ENCODE measurements at regions not wholly inside any gene's neighbourhood (a gene's known extent, or its start where the extent isn't known, plus 50 kb on each side); places are given as distances from the start of the nearest gene placed in this dataset.
A peak's percentile ranks its signal among the peaks of the same experiment; 100 is the strongest.
"Not testable (repeated sequence)": the region's sequence is repeated elsewhere in the genome, so short reads cannot be mapped to it uniquely, and the experiment has no call there.

DNA sequence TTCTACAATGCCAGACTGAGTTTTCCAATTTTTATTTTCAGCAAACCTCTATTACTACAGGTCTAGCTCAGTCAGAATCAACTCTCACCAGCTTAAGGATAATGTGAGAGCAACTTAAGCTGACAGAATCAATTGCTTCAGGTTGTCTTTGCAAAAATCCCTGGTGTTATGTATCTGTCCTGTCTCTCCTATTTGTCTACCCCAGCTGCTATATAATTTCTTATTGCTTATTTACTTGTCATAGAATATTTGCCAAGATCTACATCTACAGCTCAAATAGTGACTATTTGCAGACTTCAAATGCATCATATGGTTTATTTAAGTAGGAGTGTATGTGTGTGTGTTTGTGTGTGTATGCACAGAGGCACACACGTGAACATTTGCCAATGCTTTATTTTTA is 54.1 kb downstream of the FOXG1 start:
- DNase-seq, result no peak

DNA sequence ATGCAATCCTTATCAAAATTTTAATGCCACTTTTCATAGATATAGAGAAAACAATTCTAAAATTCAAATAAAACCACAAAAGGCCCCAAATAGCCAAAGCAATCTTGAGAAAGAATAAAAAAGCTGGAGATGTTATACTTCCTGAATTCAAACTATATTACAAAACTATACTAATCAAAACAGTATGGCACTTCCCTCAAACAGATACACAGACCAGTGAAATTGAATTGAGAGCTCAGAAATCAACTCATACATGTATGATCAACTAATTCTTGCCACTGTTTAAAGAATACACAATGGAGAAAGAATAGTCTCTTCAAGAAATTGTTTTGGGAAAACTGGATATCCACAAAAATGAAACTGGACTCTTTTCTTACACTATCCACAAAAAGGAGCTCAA is 55.4 kb downstream of the FOXG1 start:
- DNase-seq, result no peak

DNA sequence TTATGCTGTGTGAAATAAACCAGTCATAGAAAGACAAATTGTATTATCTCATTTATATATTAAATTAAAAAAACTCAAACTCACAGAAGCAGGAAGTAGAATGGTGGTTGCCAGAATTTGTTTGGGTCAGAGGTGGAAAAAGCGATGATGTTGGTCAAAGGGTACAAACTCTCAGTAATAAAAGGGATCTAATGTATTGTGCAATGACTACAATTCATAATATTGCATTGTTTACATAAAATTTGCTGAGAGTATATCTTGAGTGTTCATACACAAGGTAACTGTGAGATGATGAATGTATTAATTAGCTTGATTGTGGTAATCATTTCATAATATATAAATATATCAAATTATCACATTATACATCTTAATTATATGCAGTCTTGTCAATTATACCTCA is 56.7 kb downstream of the FOXG1 start:
- no peak for DNase-seq

DNA sequence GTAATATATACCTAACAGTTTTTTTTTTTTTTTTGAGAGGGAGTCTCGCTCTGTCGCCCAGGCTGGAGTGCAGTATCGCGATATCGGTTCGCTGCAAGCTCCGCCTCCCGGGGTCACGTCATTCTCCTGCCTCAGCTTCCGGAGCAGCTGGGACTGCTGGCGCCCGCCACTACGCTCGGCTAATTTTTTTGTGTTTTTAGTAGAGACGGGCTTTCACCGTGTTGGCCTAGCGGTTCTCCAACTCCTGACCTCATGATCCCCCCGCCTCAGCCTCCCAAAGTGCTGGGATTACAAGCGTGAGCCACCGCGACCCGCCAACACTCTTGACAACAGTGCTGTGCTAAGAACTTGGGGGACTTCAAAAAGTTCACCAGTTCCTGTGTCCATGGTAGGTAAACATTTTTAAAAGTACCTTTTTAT is 63.5 kb downstream of the FOXG1 start:
- DNase-seq, result no peak

DNA sequence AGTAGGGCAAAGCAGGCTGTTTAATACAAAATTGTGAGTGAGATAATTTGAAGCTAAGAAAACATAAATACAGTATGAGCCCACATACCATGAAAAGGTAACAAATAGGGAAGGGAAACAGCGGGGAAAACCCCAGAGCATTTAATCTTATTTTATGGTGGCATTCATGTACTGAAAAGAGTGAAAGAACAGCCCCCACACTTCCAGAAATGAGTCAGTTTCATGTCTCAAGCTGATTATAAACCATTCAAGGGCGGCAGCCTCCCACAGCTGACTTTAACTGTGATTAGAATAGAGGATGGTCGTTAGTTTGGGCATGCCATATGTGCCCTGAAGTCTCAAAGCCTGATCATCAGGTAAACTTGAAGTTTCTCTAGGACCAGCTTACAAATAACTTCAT is 64.5 kb downstream of the FOXG1 start:
- DNase-seq, result no peak

DNA sequence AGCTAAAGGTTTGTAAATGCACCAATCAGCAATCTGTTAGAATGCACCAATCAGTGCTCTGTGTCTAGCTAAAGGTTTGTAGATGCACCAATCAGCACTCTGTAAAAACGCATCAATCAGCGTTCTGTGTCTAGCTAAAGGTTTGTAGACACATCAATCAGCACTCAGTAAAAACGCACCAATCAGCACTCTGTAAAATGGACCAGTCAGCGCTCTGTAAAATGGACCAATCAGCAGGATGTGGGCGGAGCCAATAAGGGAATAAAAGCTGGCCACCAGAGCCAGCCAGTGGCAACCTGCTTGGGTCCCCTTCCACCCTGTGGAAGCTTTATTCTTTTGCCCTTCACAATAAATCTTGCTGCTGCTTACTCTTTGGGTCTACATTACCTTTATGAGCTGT is 76.0 kb downstream of the FOXG1 start:
- DNase-seq, result not testable (repeated sequence)

DNA sequence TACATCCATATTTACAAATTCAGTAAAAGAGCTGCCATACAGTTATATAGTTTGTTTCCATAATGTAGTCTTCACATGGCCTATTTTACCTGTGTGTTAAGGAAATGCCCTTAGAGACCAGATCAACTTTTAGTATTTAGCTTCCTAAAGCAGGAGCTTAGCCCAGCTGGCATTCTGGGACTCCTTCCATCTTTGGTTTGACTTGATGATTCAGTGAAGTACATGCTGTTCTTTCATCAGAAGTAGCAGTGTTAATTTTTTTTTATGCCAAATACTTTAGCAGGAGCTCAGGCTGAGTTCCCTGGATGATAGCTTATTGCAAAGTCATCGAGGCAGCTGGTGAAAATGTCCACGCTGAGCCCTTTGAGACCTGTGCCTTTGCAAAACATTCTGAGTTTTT is 101.0 kb downstream of the FOXG1 start:
- DNase-seq, result no peak

DNA sequence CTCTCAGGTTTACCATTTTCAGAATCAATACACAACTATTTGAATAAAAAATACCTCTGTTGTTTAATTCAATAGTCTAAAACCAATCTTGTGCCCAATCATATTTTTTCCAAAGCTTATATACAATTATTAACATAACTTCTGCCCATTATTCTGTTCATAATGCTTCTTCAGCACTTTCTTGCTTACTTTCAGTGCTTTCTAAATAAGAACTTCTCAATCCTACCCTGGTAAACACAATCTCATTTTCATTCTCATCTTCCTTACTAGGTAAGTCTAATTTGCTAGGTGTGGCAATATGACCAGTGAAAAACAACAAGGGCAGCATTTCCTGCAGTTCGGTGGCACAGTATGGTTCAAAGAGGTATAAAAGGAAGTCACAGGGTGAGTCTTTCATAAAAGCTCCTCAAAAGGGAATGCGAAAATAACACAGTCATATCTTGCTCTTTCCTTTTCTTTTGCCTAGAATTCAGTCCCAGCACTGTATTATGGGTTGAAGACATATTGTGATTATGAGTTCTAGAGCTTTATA is 103.5 kb downstream of the FOXG1 start:
- DNase-seq, result no peak

DNA sequence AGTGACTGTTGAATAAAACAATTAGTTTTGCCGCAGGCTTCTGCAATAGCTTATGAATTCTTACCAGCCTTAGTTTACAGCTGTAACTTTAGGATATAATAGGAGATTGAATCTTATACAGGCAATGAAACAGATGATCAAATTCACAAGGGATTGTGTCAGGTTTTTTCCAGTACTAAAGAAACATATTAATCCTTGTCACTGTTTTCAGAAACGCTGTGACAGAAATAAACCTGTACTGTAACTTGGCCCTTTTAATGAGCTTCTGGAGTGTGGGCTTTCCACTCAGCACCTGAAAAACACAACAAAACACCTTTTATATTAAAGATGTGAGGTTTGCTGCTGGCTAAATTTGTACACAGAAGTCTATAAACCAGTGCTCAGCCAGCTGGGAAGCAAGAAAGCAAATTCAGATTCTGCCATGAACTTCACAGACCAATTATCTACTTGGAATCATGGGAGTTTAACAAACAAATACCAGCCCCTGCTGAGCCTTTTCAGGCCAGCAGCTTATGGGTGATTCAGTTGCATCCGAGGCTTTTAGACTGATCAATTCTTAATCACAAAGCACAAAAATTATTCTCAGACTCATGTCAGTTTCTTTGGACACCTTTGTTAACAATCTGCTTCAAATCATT is 109.5 kb downstream of the FOXG1 start:
- DNase-seq, result peak; percentile 83 to 93

DNA sequence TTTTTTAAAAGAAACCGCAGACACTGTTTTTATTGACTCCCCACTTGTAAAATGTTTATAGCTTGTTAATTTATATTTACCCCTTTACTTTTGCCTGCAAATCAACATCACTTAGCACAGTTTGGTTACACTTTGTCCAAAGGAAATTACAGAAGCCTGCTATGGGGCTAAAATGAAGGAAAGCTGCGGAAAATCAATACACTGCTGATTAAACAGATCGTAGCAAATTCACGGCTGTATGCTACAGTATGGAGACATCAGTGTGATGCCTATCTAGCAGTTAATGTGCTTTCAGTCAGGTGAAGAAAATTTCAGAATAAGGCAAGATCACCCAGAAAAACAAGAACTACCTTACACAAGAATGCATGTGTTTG is 110.0 kb downstream of the FOXG1 start:
- DNase-seq, result peak; percentile 83 to 93

DNA sequence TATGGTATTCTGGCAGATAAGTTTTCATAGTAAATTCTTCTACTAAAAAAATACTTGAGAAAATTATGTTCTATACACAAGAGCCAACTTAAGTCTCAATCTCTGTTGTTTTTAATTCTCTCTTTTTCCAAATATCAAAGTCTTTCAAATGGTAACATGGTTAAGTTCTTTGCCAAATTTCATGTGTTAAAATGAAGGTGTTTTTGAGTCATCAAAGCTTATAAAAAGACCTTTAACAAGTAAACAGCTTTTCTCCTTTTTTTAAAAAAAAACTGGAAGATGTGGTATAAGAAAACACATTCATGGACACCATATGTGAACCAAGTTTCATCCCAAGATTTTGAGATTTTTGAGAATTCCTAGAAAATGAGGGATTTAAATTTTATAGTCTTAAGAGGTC is 111.3 kb downstream of the FOXG1 start:
- no peak for DNase-seq

DNA sequence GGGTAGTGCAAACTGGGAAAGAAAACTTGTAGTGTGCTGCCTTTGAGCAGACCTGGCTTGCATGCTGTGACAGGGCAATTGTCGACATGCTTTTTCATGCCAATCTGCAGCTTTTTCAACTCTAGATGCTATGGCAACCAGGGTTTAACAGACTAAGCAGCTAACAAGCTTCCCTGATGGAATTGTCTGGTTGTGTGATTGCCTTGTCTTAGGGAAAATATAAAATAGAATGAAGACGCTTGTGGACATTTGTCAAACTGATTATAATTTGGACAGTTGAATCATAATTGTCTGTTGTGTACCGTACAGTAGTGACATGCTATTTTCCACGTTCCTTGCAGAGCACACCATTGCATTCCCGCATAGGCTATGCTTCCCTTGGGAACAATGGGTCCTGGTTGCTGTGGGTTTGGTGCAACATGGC is 113.0 kb downstream of the FOXG1 start:
- peak; percentile 19 to 61 for DNase-seq

DNA sequence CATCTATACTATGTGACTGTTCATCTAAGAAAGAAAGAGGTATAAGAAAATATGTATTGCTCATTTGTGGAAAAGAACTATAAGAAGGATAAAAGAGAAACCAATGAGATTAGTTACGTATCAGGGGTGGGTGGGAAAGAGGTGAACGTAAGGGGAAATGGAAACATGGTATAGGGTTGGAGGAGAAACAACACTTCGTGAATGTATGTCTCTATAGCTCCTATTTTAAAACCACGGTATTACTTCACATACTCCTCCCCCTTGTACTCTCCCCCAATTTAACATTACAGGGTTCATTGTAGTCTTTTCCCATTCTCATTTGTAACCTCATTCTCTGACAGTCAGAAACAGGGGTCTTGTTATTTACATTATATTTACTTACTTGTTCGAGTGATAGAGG is 120.4 kb downstream of the FOXG1 start:
- DNase-seq, result no peak

DNA sequence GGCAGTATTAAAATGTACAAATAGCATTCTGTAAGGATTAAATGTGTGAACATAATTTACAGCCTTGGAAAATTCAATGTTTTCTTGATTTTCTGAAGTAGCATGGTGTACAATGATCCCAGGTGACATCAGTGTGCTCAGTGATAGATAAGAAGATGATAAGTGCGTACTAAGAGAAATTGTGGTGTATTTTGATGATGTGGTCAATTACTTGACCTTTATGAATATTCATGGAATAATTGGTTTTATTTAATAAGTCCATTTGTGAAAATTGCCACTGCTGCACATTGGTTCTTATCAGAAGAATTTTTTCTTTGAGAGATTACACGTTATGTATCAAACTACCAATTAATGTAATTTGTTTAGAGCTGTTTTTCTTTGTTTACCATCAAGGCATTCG is 128.8 kb downstream of the FOXG1 start:
- no peak for DNase-seq

DNA sequence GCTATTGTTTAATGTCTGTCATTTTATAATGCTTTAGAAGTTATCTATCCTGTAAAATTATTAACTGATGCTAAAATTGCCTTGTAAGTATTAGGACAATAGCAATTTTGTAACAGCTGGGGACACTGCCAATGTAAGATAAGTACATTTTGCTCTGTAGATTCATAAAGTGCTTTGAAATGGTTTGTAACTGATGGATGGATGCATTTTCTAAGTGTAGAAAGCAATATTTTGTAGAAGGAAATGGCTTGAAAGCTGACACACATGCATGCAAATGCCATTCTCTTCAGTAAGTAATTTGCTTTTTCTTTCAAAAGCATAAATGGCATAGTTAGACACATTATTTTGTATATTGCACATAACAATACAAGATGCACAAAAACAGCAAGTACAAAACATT is 129.8 kb downstream of the FOXG1 start:
- DNase-seq, result no peak

DNA sequence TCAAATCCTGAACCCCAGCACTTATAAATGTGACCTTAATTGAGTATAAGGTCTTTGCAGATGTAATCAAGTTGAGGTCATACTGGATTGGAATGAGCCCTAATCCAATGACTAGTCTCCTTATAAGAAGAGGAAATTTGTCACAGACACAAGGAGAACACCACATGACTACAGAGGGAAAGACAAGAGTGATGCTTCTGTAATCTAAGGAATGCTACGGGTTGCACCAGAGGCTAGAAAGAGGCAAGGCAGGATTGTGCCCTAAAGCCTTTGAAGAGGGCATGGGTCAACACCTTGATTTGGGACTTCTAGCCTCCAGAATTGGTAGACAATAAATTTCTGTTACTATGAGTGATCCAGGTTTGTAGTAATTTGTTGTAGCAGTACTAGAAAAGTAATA is 135.0 kb downstream of the FOXG1 start:
- no peak for DNase-seq

DNA sequence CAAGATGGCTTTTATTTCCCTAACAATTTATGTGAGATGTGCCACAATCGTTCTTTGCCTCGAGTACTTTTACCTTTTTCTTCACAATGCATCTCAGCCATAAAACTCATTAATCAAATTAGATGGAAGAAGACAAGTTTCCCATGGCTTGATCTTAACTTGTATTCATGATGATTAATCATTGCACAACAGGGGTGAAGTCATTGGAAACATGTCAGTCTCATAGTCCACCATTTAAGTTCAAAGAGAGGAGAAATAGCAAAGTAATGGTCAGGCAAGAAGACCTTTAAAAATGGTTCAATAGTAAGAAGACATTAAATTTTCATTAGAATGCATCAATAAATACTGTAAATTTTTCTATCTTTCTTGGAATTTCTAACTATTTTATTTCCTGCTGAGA is 136.3 kb downstream of the FOXG1 start:
- no peak for DNase-seq

DNA sequence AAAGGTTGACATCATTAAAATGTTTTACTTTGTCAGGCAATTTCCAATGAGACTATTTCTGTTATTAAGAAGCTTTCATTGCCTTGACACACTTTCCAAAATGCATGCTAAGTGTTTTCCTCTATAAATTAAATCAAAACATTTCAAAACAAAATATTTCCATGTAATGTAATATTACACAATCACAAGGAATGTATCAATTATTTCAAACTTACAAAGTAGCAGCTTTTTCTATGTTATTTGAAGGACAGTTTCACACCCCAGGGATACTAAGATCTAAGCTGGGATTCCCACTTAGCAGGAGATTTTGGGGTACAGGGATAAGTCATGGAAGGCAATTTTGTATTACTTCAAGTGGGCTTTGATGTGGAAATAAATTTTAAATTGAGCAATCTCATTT is 144.9 kb downstream of the FOXG1 start:
- no peak for DNase-seq

DNA sequence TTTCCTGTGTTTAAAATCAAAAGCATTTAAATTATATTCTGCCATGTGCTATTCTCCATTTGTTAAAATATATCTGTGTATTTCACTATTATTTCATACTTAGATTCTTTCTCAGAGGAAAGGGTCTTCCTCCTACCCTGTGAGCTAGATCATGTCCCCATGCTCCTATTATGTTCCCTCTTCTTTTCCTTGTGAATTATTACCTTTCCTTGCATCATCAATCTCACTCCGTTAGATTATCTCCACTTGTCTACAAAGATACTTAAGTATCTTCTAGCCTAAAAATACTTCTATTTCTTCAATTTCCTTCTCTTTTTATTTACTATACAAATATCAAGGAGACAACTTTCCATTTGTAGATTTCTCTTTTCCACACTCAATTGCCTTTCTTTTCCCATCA is 146.5 kb downstream of the FOXG1 start:
- no peak for DNase-seq

DNA sequence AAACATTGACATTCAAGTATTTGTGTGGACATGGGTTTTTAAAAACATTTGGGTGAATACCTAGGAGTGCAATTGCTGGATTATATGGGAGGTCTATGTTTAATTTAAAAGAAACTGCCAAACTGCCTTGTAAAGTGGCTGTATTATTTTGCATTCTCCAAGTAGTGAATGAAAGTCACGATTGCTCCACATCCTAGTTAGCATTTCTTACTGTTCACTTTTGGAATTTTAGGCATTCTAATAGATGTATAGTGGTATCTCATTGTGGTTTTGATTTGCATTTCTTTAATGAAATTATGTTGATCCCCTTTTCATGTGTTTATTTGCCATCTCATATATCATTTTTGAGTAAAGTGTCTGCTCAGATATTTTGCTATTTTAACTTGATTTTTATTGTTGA is 159.5 kb downstream of the FOXG1 start:
- DNase-seq, result no peak

DNA sequence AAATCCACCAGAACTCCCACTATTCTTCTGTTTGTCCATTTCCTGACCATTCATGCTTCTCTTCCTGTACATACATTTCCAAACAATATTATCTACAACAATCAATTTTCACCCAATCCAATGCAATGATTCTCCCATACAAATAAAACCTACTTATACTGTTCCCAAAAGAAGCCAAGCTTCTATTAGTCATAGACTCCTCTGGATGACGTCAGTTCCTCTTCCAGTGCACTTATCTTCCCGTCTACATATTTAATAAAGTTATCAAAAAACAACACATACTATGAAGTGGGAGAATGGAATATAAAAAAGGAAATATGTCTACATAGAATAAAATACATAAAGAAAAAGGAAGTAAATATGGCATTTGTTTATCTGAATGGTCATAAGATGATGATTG is 165.4 kb downstream of the FOXG1 start:
- no peak for DNase-seq

DNA sequence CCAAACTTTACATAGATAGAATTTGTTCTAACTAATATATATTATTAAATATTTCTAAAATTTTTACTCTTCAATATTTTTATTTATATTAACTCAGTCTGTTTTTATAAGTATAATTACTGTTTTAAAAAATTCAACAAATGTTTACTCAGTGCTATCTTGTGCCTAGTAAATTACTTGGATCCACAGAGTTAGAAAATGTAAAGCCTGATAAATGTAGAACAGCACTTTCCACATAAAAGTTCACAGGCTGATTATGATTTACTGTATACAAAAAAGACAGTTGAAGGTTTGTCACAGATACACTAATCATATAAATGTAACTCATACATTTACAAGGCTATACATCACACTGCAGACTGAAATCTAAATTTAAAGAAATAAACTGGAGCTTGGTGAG is 170.0 kb downstream of the FOXG1 start:
- no peak for DNase-seq

DNA sequence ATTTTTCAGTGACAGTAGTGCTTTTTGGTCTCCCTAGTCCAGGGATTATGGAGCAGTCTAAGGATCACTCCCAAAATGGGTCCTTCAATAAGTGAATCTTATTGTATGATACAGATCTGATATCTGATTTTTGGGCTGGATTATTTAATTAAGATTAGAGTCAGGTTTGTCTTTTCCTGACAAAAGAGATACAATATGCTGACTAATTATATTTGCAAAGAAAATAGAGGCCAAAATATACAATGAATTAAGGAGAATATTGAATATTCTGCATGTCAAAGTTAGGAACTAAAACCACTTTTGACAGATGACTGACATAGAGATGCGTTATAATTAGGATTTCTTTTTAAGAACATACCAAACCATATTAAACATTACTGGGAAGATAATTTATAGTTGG is 175.2 kb downstream of the FOXG1 start:
- no peak for DNase-seq

DNA sequence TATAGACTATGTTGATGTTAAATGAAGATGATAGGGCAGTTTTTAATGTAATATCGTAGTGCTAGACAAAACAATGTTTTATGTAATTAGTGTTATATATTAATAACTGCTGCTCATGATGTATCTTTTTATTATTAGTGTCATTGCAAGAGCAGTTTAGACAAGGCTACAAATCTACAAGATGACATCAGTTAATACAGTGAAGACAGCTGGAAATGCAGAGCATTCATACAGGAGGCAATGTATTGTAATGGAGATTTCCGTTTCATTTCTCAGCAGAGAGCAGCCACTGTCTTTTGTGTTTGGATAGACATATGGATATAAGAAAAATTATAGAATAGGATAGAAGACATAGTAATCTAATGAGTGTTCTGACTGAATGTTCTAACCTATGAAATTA is 178.0 kb downstream of the FOXG1 start:
- DNase-seq, result no peak

DNA sequence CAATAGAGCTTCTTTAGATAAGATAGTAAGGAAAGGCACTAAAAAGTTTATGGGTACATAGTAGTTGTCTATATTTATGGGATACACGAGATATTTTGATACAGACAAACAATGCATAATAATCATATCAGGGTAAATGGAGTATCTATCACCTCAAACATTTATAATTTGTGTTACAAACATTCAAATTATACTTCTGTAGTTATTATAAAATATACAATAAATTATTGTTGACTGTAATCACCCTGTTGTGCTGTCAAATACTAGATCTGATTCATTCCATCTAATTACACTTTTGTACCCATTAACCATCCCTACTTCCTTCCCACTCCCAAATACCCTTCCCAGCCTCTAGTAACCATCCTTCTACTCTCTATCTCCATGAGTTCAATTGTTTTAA is 179.7 kb downstream of the FOXG1 start:
- DNase-seq, result no peak

DNA sequence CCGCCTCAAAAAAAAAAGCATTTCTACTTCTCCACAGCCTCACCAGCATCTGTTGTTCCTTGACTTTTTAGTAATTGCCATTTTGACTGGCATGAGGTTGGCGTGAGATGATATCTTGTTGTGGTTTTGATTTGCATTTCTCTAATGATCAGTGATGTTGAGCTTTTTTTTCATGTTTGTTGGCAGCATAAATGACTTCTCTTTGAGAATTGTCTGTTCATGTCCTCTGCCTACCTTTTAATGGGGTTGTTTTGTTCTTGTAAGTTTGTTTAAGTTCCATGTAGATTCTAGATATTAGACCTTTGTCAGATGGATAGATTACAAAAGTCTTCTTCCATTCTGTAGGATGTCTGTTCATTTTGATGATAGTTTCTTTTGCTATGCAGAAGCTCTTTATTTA is 182.9 kb downstream of the FOXG1 start:
- DNase-seq, result no peak
